HEK293 (cell line): ENCODE measurements at regions not wholly inside any gene's neighbourhood (a gene's known extent, or its start where the extent isn't known, plus 50 kb on each side); places are given as distances from the start of the nearest gene placed in this dataset.

Source experiments
- CTCF ChIA-PET: fragments of 350-600 bp; formaldehyde crosslinking; extraction: SDS; loops from one replicate; lab custom pipeline; 2021; ENCODE audit warnings: antibody characterized with exemption; lab: Yijun Ruan, JAX
- POLR2A ChIA-PET: fragments of 300-600 bp; formaldehyde crosslinking; extraction: SDS; loops from one replicate; lab custom pipeline; 2020; ENCODE audit warnings: antibody characterized with exemption, inconsistent platforms; lab: Yijun Ruan, JAX
- H3K27ac ChIP-seq: fragments of 200-500 bp; sonication (Bioruptor generic); 2 replicates; pipeline ENCODE4 v1.5.1; 2014; ENCODE audit warnings: low read depth, low read length, control low read depth, inconsistent platforms; ENCODE audit errors: extremely low read depth
- H3K36me3 ChIP-seq, 2 experiments: fragments of 200-500 bp in 1 of 2; sonication (Bioruptor generic) in 1 of 2; 1 replicate in 1 of 2; 2 replicates in 1 of 2; pipeline ENCODE4 v1.5.1; 2014 to 2017; ENCODE audit warnings: inconsistent platforms in 2 of 2, low read length in 2 of 2; ENCODE audit not compliant: control insufficient read depth in 2 of 2, insufficient read depth in 1 of 2
- H3K4me1 ChIP-seq: fragments of 200-500 bp; sonication (Bioruptor generic); 2 replicates; pipeline ENCODE4 v1.5.1; 2014; ENCODE audit warnings: mild to moderate bottlenecking, low read length, inconsistent platforms; ENCODE audit not compliant: control insufficient read depth, insufficient read depth
- H3K4me3 ChIP-seq: 2 replicates; pipeline ENCODE4 v1.5.1; 2011; ENCODE audit warnings: low read depth, mild to moderate bottlenecking, control low read depth, low read length, moderate library complexity
- H3K9me3 ChIP-seq: fragments of 200-500 bp; sonication (Bioruptor generic); 2 replicates; pipeline ENCODE4 v1.5.1; 2014; ENCODE audit warnings: low read depth, low read length, inconsistent platforms; ENCODE audit not compliant: control insufficient read depth, insufficient read depth
- KLF8 ChIP-seq: fragments of 450-650 bp; formaldehyde crosslinking; IDR thresholded peaks from 2 replicates; pipeline ENCODE4 v1.5.1; 2016; ENCODE audit warnings: missing biosample characterization, missing genetic modification characterization
- ZFP3 ChIP-seq: fragments of 450-650 bp; formaldehyde crosslinking; IDR thresholded peaks from 2 replicates; pipeline ENCODE4 v1.5.1; 2016; ENCODE audit warnings: low read depth, missing biosample characterization, missing genetic modification characterization
- ZNF155 ChIP-seq: fragments of 450-650 bp; formaldehyde crosslinking; IDR thresholded peaks from 2 replicates; pipeline ENCODE4 v1.5.1; 2016; ENCODE audit warnings: missing biosample characterization, missing genetic modification characterization
- ZNF175 ChIP-seq: fragments of 450-650 bp; formaldehyde crosslinking; IDR thresholded peaks from 2 replicates; pipeline ENCODE4 v1.5.1; 2016; ENCODE audit warnings: missing biosample characterization, missing genetic modification characterization
- ZNF19 ChIP-seq: fragments of 450-650 bp; formaldehyde crosslinking; IDR thresholded peaks from 2 replicates; pipeline ENCODE4; 2016; ENCODE audit warnings: missing biosample characterization, missing genetic modification characterization, low read depth
- ZNF223 ChIP-seq: fragments of 450-650 bp; formaldehyde crosslinking; IDR thresholded peaks from 2 replicates; pipeline ENCODE4 v1.5.1; 2016; ENCODE audit warnings: missing biosample characterization, missing genetic modification characterization
- ZNF239 ChIP-seq: fragments of 450-650 bp; formaldehyde crosslinking; IDR thresholded peaks from 2 replicates; pipeline ENCODE4 v1.5.1; 2016; ENCODE audit warnings: missing biosample characterization, missing genetic modification characterization
- ZNF302 ChIP-seq: fragments of 450-650 bp; formaldehyde crosslinking; IDR thresholded peaks from 2 replicates; pipeline ENCODE4 v1.5.1; 2016; ENCODE audit warnings: missing biosample characterization, missing genetic modification characterization, low read depth
- ZNF354C ChIP-seq: fragments of 450-650 bp; formaldehyde crosslinking; IDR thresholded peaks from 2 replicates; pipeline ENCODE4 v1.5.1; 2016; ENCODE audit warnings: missing biosample characterization, missing genetic modification characterization, low read depth, borderline replicate concordance
- ZNF416 ChIP-seq: fragments of 450-650 bp; formaldehyde crosslinking; IDR thresholded peaks from 2 replicates; pipeline ENCODE4 v1.5.1; 2016; ENCODE audit warnings: missing biosample characterization, missing genetic modification characterization
- ZNF621 ChIP-seq: fragments of 450-650 bp; formaldehyde crosslinking; IDR thresholded peaks from 2 replicates; pipeline ENCODE4 v1.5.1; 2017; ENCODE audit warnings: missing biosample characterization, missing genetic modification characterization
- TF ChIP-seq, protein P1 (sequence below): fragments of 450-650 bp; formaldehyde crosslinking; IDR thresholded peaks from 2 replicates; pipeline ENCODE4 v1.5.1; 2016; ENCODE audit warnings: missing biosample characterization, missing genetic modification characterization
- TF ChIP-seq, protein P2 (sequence below): fragments of 450-650 bp; formaldehyde crosslinking; IDR thresholded peaks from 2 replicates; pipeline ENCODE4 v1.5.1; 2016; ENCODE audit warnings: missing biosample characterization, missing genetic modification characterization
- TF ChIP-seq, protein P3 (sequence below): fragments of 450-650 bp; formaldehyde crosslinking; IDR thresholded peaks from 2 replicates; pipeline ENCODE4 v1.5.1; 2017; ENCODE audit warnings: missing biosample characterization, missing genetic modification characterization
- TF ChIP-seq, protein P4 (sequence below): fragments of 450-650 bp; formaldehyde crosslinking; IDR thresholded peaks from 2 replicates; pipeline ENCODE4 v1.5.1; 2016; ENCODE audit warnings: missing biosample characterization, missing genetic modification characterization
- TF ChIP-seq, protein P5 (sequence below): fragments of 450-650 bp; formaldehyde crosslinking; IDR thresholded peaks from 2 replicates; pipeline ENCODE4 v1.5.1; 2016; ENCODE audit warnings: missing biosample characterization, missing genetic modification characterization, low read depth

DNA sequence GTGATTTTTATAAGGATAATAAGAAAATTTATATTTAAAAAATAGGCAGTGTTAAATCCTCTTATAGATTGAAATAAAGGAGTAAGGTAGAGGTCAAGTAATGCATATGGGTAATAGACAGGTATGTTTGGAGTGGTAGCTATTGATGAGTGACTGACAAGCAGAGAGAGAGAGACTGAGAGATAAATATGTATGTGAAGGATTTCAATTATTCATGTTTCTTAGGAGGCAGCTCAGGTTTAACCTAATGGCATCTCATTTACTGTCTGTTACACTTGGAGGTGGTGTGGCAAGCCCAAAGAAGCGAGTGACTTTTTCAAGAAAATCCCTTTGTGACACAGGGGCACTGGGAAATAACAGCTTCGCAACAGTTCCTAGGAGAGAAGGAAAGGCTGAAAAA lies 120.2 kb downstream of the KIF2B start (continued):
- TF ChIP-seq, protein P1, sequence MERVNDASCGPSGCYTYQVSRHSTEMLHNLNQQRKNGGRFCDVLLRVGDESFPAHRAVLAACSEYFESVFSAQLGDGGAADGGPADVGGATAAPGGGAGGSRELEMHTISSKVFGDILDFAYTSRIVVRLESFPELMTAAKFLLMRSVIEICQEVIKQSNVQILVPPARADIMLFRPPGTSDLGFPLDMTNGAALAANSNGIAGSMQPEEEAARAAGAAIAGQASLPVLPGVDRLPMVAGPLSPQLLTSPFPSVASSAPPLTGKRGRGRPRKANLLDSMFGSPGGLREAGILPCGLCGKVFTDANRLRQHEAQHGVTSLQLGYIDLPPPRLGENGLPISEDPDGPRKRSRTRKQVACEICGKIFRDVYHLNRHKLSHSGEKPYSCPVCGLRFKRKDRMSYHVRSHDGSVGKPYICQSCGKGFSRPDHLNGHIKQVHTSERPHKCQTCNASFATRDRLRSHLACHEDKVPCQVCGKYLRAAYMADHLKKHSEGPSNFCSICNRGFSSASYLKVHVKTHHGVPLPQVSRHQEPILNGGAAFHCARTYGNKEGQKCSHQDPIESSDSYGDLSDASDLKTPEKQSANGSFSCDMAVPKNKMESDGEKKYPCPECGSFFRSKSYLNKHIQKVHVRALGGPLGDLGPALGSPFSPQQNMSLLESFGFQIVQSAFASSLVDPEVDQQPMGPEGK (tag by site-specific recombination): no peak
- TF ChIP-seq, protein P2, sequence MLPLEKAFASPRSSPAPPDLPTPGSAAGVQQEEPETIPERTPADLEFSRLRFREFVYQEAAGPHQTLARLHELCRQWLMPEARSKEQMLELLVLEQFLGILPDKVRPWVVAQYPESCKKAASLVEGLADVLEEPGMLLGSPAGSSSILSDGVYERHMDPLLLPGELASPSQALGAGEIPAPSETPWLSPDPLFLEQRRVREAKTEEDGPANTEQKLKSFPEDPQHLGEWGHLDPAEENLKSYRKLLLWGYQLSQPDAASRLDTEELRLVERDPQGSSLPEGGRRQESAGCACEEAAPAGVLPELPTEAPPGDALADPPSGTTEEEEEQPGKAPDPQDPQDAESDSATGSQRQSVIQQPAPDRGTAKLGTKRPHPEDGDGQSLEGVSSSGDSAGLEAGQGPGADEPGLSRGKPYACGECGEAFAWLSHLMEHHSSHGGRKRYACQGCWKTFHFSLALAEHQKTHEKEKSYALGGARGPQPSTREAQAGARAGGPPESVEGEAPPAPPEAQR: no peak
- TF ChIP-seq, protein P3, sequence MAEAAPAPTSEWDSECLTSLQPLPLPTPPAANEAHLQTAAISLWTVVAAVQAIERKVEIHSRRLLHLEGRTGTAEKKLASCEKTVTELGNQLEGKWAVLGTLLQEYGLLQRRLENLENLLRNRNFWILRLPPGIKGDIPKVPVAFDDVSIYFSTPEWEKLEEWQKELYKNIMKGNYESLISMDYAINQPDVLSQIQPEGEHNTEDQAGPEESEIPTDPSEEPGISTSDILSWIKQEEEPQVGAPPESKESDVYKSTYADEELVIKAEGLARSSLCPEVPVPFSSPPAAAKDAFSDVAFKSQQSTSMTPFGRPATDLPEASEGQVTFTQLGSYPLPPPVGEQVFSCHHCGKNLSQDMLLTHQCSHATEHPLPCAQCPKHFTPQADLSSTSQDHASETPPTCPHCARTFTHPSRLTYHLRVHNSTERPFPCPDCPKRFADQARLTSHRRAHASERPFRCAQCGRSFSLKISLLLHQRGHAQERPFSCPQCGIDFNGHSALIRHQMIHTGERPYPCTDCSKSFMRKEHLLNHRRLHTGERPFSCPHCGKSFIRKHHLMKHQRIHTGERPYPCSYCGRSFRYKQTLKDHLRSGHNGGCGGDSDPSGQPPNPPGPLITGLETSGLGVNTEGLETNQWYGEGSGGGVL (tag by site-specific recombination): no peak

DNA sequence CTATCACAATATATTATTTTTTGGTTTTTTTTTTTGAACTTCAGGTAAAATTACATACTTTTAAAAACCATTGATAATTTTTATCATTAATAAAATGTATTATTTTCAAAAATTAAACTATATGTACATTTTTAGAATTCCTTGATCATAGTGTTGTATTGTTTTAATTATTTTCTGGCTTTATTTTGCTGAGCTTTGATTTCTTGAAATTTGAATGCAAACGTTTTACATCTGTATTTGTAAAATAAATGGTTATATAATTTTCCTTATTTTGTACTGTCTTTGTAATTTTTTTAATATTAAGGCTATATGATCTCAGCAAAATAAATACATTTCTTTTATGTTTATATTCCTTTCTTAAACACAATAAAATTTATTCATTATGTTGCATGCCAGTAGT lies 125.6 kb downstream of the KIF2B start:
- CTCF ChIA-PET: no interaction called here
- TF ChIP-seq ZNF621: no peak
- TF ChIP-seq ZNF19 (tag by site-specific recombination): no peak
- TF ChIP-seq KLF8 (tag by site-specific recombination): no peak
- TF ChIP-seq, protein P4, sequence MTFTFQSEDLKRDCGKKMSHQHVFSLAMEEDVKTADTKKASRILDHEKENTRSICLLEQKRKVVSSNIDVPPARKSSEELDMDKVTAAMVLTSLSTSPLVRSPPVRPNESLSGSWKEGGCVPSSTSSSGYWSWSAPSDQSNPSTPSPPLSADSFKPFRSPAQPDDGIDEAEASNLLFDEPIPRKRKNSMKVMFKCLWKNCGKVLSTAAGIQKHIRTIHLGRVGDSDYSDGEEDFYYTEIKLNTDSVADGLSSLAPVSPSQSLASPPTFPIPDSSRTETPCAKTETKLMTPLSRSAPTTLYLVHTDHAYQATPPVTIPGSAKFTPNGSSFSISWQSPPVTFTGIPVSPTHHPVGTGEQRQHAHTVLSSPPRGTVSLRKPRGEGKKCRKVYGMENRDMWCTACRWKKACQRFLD (tag by site-specific recombination): no peak
- TF ChIP-seq ZNF416 (tag by site-specific recombination): no peak
- no peak for TF ChIP-seq ZNF223
- TF ChIP-seq ZNF155 (tag by site-specific recombination): no peak
- no peak for TF ChIP-seq ZNF354C (tag by site-specific recombination)
- TF ChIP-seq ZFP3 (tag by site-specific recombination): no peak
- TF ChIP-seq, protein P5, sequence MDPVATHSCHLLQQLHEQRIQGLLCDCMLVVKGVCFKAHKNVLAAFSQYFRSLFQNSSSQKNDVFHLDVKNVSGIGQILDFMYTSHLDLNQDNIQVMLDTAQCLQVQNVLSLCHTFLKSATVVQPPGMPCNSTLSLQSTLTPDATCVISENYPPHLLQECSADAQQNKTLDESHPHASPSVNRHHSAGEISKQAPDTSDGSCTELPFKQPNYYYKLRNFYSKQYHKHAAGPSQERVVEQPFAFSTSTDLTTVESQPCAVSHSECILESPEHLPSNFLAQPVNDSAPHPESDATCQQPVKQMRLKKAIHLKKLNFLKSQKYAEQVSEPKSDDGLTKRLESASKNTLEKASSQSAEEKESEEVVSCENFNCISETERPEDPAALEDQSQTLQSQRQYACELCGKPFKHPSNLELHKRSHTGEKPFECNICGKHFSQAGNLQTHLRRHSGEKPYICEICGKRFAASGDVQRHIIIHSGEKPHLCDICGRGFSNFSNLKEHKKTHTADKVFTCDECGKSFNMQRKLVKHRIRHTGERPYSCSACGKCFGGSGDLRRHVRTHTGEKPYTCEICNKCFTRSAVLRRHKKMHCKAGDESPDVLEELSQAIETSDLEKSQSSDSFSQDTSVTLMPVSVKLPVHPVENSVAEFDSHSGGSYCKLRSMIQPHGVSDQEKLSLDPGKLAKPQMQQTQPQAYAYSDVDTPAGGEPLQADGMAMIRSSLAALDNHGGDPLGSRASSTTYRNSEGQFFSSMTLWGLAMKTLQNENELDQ (tag by site-specific recombination): no peak
- TF ChIP-seq ZNF175: no peak
- no peak for TF ChIP-seq ZNF239 (tag by site-specific recombination)
- no peak for TF ChIP-seq ZNF302 (tag by site-specific recombination)
- TF ChIP-seq, all 188 proteins: peak for 0
- POLR2A ChIA-PET: no interaction called here

More for the DNA sequence above, 125.6 kb downstream of the KIF2B start:
- no peak overlapping the region for H3K27ac ChIP-seq
- H3K9me3 ChIP-seq: no peaks in the 10 kb centered on the region
- H3K36me3 ChIP-seq: no peaks in the 10 kb centered on the region
- no peaks in the 10 kb centered on the region for H3K4me1 ChIP-seq
- no peak overlapping the region for H3K4me3 ChIP-seq
